Caco-2 (cell line): ENCODE measurements at regions not wholly inside any gene's neighbourhood (a gene's known extent, or its start where the extent isn't known, plus 50 kb on each side); places are given as distances from the start of the nearest gene placed in this dataset.

Source experiments
- BruUV-seq: library from RNA; stranded (reverse); fragments of 400-500 nt; replicated peaks from 2 replicates; lab custom pipeline; 2021; lab: Mats Ljungman, UMichigan
- CTCF ChIA-PET: fragments of 300-600 bp; sonication (Branson Sonifier 250); formaldehyde crosslinking; loops from one replicate; lab custom pipeline; 2022; ENCODE audit warnings: antibody characterized with exemption; lab: Charles Lee
- POLR2A ChIA-PET: fragments of 300-600 bp; sonication (Branson Sonifier 250); formaldehyde crosslinking; loops from one replicate; lab custom pipeline; 2022; ENCODE audit warnings: antibody characterized with exemption; lab: Charles Lee
- DNase-seq, 2 experiments: peaks; one replicate each; pipeline versions ENCODE4 v3.0.0 to v3.0.0-alpha.2; 2020 to 2022
- H3K27me3 ChIP-seq: replicated peaks from 2 replicates; pipeline ENCODE4 v1.6.0; 2011; ENCODE audit warnings: low read length; ENCODE audit not compliant: control insufficient read depth, insufficient read depth
- H3K36me3 ChIP-seq: 2 replicates; pipeline ENCODE4 v1.5.1; 2011; ENCODE audit warnings: low read length; ENCODE audit not compliant: control insufficient read depth, insufficient read depth
- H3K4me1 ChIP-seq: fragments of 250-450 bp; sonication (Bioruptor Pico); 2 replicates; pipeline ENCODE4 v1.5.1; 2020; ENCODE audit warnings: mild to moderate bottlenecking
- H3K4me3 ChIP-seq: 2 replicates; pipeline ENCODE4 v1.5.1; 2011; ENCODE audit warnings: low read depth, mild to moderate bottlenecking, control low read depth, low read length
- H3K9me3 ChIP-seq: fragments of 250-450 bp; sonication (Bioruptor Pico); 2 replicates; pipeline ENCODE4 v1.5.1; 2020; ENCODE audit warnings: mild to moderate bottlenecking, moderate library complexity
- H3K27ac Mint-ChIP-seq: one replicate; pipeline ENCODE4 v1.8.0; 2022; ENCODE audit warnings: mixed read lengths; ENCODE audit not compliant: unreplicated experiment
- H3K27me3 Mint-ChIP-seq: one replicate; pipeline ENCODE4 v1.8.0; 2022; ENCODE audit warnings: mixed read lengths; ENCODE audit not compliant: insufficient read depth, unreplicated experiment
- H3K36me3 Mint-ChIP-seq: one replicate; pipeline ENCODE4 v1.8.0; 2022; ENCODE audit warnings: mild to moderate bottlenecking, mixed read lengths; ENCODE audit not compliant: insufficient read depth, unreplicated experiment
- H3K4me1 Mint-ChIP-seq: one replicate; pipeline ENCODE4 v1.8.0; 2022; ENCODE audit warnings: low read depth, mixed read lengths; ENCODE audit not compliant: unreplicated experiment
- H3K4me3 Mint-ChIP-seq: one replicate; pipeline ENCODE4 v1.8.0; 2022; ENCODE audit warnings: mild to moderate bottlenecking, moderate library complexity, mixed read lengths; ENCODE audit not compliant: unreplicated experiment
- H3K9me3 Mint-ChIP-seq: one replicate; pipeline ENCODE4 v1.8.0; 2022; ENCODE audit warnings: mixed read lengths; ENCODE audit not compliant: unreplicated experiment
- CTCF ChIP-seq, 2 experiments: fragments of 200-600 bp in 1 of 2; IDR thresholded peaks; 1 replicate in 1 of 2; 2 replicates in 1 of 2; pipeline versions ENCODE4 v1.5.1 to v1.8.0; 2011 to 2022; ENCODE audit warnings: antibody characterized with exemption in 1 of 2, control low read depth in 1 of 2, inconsistent platforms in 1 of 2, low read depth in 1 of 2, low read length in 1 of 2, mild to moderate bottlenecking in 1 of 2, moderate library complexity in 1 of 2; ENCODE audit not compliant: insufficient read depth in 1 of 2, severe bottlenecking in 1 of 2, unreplicated experiment in 1 of 2
- intact Hi-C: fragments of 100-400 bp; cut with micrococcal nuclease; formaldehyde crosslinking; loops from one replicate; pipeline ENCODE4 v1.10.0; 2022; ENCODE audit not compliant: unreplicated experiment

GRCh38 chr2:146868051-146868450 is 976.8 kb upstream of the ACVR2A start:
- no peaks in the 10 kb centered on the region for H3K36me3 Mint-ChIP-seq
- Histone ChIP-seq H3K4me3 (no peak overlapping the region), H3K27me3 (no peaks in the 10 kb centered on the region), H3K4me1 (no peaks in the 10 kb centered on the region), H3K36me3 (no peaks in the 10 kb centered on the region), H3K9me3 (no peaks in the 10 kb centered on the region; the same call in 1 of the 2 replicates)
- CTCF ChIA-PET: no interaction called here
- BruUV-seq: no TSS peak
- POLR2A ChIA-PET: no interaction called here
- intact Hi-C loops: no loop called here
- no peaks in the 10 kb centered on the region for H3K9me3 Mint-ChIP-seq
- no peaks in the 10 kb centered on the region for H3K27me3 Mint-ChIP-seq
- H3K4me3 Mint-ChIP-seq: no peak overlapping the region
- H3K4me1 Mint-ChIP-seq: no peaks in the 10 kb centered on the region
- DNase-seq: no peak
- TF ChIP-seq CTCF (IDR thresholded peaks at IDR 0.05; ENCODE audit: insufficient read depth in 1 of 2, low read depth in 1 of 2, low read length in 1 of 2, severe bottlenecking in 1 of 2, unreplicated experiment in 1 of 2): no peak
- H3K27ac Mint-ChIP-seq: no peak overlapping the region

GRCh38 chr2:146867477-146867986 is 977.3 kb upstream of the ACVR2A start:
- no peaks in the 10 kb centered on the region; the same call in 1 of the 2 replicates for H3K9me3 ChIP-seq
- POLR2A ChIA-PET: no interaction called here
- H3K27ac Mint-ChIP-seq: no peak overlapping the region
- H3K27me3 ChIP-seq: no peaks in the 10 kb centered on the region
- H3K4me3 ChIP-seq: no peak overlapping the region
- intact Hi-C loops: no loop called here
- no peak overlapping the region for H3K4me3 Mint-ChIP-seq
- TF ChIP-seq CTCF (IDR thresholded peaks at IDR 0.05; ENCODE audit: insufficient read depth in 1 of 2, low read depth in 1 of 2, low read length in 1 of 2, severe bottlenecking in 1 of 2, unreplicated experiment in 1 of 2): no peak
- no peaks in the 10 kb centered on the region for H3K27me3 Mint-ChIP-seq
- no peaks in the 10 kb centered on the region for H3K4me1 Mint-ChIP-seq
- no peaks in the 10 kb centered on the region for H3K4me1 ChIP-seq
- DNase-seq: no peak
- H3K36me3 Mint-ChIP-seq: no peaks in the 10 kb centered on the region
- no peaks in the 10 kb centered on the region for H3K36me3 ChIP-seq
- BruUV-seq: no TSS peak
- CTCF ChIA-PET: no interaction called here
- no peaks in the 10 kb centered on the region for H3K9me3 Mint-ChIP-seq

- ChIA-PET CTCF (no interaction called here), POLR2A (no interaction called here)
- Histone ChIP-seq H3K36me3 (no peaks in the 10 kb centered on the region), H3K27me3 (no peaks in the 10 kb centered on the region), H3K4me3 (no peak overlapping the region), H3K4me1 (no peaks in the 10 kb centered on the region), H3K9me3 (no peaks in the 10 kb centered on the region)
- H3K27ac Mint-ChIP-seq: no peak overlapping the region
- peaks cover 5% of the 10 kb centered on the region for H3K27me3 Mint-ChIP-seq
- no TSS peak for BruUV-seq
- H3K4me1 Mint-ChIP-seq: no peaks in the 10 kb centered on the region
- H3K9me3 Mint-ChIP-seq: no peaks in the 10 kb centered on the region
- DNase-seq: no peak
- intact Hi-C loops: no loop called here
- no peaks in the 10 kb centered on the region for H3K36me3 Mint-ChIP-seq
- H3K4me3 Mint-ChIP-seq: no peak overlapping the region
- TF ChIP-seq CTCF (IDR thresholded peaks at IDR 0.05; ENCODE audit: insufficient read depth in 1 of 2, low read depth in 1 of 2, low read length in 1 of 2, severe bottlenecking in 1 of 2, unreplicated experiment in 1 of 2): no peak
These were observed 990.9 kb upstream of the ACVR2A start for GRCh38 chr2:146853741-146854444.
